Hematopoietic multipotent progenitor cell treated with erythropoietin and hydrocortisone succinate and interleukin-3 and kit ligand, for 15 days (in vitro differentiated cells): ENCODE measurements at regions not wholly inside any gene's neighbourhood (a gene's known extent, or its start where the extent isn't known, plus 50 kb on each side); places are given as distances from the start of the nearest gene placed in this dataset.
"Not testable (repeated sequence)": the region's sequence is repeated elsewhere in the genome, so short reads cannot be mapped to it uniquely, and the experiment has no call there.

Experiments
- DNase-seq: peaks from one replicate; pipeline ENCODE4 v3.0.0-alpha.2; 2015; ENCODE audit warnings: low spot score

- no peak for DNase-seq
Measured at GRCh38 chr2:54065411-54065810, 50.0 kb upstream of the ACYP2 start.

DNA sequence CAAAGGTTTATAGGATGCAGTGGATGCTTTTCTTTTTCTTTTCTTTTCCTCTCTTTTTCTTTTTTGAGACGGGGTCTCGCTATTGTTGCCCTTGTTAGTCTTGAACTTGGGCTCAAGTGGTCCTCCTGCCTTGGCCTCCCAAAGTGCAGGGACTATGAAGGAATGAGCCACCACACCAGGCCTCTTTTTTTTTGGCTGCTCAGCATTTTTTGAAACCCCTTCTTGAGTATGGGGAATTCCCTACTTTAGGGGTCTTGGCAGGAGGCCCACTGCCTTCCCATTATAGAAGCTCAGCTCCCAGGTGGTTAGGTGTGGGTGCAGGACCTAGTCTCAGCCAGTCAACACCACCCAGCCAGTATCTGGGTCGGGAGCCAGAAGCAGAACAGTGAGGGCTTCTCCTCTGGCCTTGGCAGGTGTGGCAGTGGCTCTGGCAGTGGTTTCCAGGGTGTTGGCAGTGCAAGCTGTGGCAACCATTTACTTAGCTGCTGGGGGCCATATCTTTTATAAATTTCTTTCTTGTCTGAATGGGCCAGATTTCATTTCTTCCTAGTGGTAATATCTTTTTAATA, 51.4 kb upstream of the ACYP2 start:
- no peak for DNase-seq

- DNase-seq = no peak
Measured at GRCh38 chr2:54062401-54062800, 53.0 kb upstream of the ACYP2 start.

- no peak for DNase-seq
Measured at GRCh38 chr2:54061272-54061671, 54.1 kb upstream of the ACYP2 start.

GRCh38 chr2:54059986-54060385, 55.4 kb upstream of the ACYP2 start:
- no peak for DNase-seq

DNA sequence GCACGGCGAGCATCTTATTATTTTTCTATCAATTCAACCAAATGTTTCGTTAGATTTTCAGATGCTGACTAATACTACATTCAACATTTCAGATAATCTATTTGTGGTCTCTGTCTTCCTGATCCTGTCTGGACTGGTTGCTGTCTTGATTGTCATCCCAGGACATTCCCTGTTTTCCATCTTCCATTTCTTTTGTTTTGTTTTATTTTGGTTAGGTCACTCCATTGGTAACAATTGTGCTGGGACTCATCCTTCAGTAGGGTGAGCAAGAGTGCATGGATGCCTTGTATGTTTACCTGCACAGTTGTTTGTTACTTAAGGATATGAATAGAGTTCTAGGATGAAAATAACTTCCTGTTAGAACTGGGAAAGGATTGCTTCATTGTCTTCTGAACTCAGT, 55.9 kb upstream of the ACYP2 start:
- DNase-seq = no peak

GRCh38 chr2:54058449-54058848, 57.0 kb upstream of the ACYP2 start:
- DNase-seq = no peak

DNA sequence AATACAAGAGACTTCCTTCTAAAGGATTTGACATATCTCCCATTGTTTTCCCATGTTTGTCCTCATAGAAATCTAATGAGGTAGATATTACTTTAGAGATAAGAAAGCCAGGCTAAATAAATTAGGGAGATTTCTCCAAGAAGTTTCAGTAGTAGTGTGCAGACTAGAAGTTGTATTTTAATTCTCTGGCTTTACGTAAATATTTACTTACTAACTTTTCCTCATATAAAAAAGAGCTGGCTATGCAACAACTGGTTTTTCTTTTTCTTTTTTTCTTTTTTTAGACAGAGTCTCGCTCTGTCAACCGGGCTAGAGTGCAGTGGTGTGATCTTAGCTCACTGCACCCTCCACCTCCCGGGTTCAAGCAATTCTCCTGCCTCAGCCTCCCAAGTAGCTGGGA, 60.6 kb upstream of the ACYP2 start:
- DNase-seq = no peak

GRCh38 chr2:54054271-54054670, 61.1 kb upstream of the ACYP2 start:
- DNase-seq = no peak

GRCh38 chr2:54053830-54054229, 61.6 kb upstream of the ACYP2 start:
- DNase-seq = no peak

- DNase-seq = peak; percentile 64
Measured at GRCh38 chr2:54052825-54053718, 62.3 kb upstream of the ACYP2 start.

- no peak for DNase-seq
Measured at GRCh38 chr2:54050445-54050844, 65.0 kb upstream of the ACYP2 start.

- no peak for DNase-seq
Measured at GRCh38 chr2:54049365-54049764, 66.0 kb upstream of the ACYP2 start.

- not testable (repeated sequence) for DNase-seq
Measured at GRCh38 chr2:54048896-54049295, 66.5 kb upstream of the ACYP2 start.

DNA sequence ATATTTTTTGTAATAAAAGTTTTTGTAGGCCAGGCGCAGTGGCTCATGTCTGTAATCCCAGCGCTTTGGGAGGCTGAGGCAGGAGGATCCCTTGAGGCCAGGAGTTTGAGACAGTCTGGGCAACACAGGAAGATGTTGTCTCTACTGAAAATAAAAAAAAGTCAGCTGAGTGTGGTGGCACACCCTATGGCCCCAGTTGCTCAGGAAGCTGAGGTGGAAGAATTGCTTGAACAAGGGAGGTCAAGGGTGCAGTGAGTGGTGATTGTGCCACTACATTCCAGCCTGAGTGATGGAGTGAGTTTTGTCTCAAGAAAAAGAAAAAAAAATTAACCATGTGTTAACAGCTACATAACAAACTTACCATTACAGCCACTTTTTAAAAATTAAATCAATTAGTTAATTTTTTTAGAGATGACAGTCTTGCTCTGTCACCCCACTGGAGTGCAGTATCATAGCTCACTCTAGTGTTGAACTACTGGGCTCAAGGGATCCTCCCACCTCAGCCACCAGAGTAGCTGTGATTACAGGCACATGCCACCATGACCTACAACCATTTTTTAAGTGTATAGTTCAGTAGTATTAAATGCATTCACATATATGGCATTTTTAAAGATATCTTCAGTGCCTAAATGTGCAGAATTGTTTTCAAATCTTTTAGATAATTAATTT, 67.2 kb upstream of the ACYP2 start:
- no peak for DNase-seq

DNA sequence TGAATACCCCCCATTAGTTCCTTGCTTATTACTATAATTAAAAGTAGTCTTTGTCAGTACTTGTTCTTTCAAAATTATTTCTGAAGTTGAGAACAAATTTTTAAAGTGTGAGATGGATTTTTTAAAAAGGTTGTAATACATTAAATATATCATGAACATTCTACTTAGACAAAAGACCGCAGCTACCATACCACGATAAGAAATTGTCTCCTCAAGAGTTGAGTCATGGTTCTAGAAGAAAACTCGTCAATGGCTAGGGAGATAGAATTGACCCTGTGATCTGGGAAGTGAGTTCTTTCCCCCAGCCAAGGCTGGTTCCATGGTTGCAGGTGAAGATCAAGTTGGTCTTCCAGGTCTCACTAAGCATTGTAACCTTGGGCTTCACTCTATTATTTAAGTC, 67.8 kb upstream of the ACYP2 start:
- DNase-seq = no peak

DNA sequence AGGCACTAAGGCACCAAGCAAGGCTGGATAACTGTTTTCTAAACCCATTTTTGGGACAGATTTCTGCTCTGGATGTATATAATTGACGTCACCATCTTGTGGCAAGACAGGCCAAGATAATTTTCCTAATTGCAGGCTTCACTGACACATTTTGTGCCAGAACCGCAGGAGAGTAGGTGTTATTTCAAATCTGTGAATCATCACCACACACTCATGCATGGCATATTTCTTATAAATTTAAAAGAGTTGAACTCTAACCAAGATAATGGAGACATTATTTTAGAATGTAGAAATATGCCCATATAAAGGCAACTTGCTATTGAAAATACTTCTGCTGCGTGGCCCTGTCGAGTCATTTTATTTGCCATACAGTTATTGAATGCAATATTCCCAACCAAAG, 68.3 kb upstream of the ACYP2 start:
- DNase-seq = no peak

DNA sequence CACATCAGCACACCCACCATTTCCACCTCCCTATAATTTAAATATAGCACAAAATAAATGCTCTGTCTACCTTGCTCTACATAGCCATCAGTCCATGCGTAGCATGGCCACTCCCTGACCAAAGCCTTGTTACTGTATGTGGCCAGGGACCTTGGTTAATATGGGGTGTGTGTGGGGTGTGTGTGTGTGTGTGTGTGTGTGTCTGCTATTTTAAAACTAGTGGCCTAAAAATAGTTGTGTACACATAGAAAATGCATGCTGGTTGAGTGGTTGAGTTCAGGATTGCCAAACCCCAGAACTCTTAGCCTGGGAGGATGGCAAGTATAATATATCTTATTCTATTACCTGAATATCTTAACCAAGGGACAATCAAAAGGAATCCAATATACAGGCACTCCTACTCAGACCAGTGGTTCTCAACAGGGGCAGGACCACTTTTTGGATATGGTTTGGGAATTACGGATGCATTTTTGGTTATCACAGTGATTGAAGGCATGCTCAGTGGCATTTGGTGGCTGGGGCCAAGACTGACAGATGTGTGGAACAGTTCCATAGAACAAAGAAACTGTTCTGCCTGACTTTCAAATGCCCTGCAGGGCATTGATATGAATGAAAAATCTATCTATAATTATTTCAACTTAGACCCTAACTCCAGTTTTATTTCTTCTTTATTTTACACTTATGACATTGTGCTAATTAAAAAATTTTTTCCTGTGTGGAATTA, 72.3 kb upstream of the PSME4 start:
- DNase-seq = no peak

DNA sequence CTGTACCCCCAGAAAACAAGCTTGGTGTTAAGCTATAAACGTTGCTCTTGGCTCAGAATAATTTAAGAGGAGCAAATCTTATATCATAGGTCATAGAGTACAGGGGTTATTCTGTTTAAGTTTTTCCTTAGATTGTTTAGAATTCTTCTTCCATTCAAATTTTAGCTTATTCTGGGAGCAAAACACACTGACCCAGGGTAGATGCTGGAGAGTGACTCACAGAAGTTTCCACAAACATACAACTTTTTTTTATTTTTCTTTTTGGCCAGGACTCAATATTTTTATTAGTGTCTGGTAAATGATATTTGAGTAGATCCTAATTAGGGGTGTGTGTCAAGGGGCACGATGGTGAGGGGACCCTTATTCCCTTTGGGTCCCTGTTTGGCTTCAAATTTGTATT, 71.5 kb upstream of the PSME4 start:
- DNase-seq = no peak

- DNase-seq = no peak
Measured at GRCh38 chr2:54041135-54041534, 70.3 kb upstream of the PSME4 start.

GRCh38 chr2:54040685-54041084, 69.9 kb upstream of the PSME4 start:
- no peak for DNase-seq

- DNase-seq = no peak
Measured at GRCh38 chr2:54040250-54040649, 69.5 kb upstream of the PSME4 start.

GRCh38 chr2:54038835-54039234, 68.0 kb upstream of the PSME4 start:
- no peak for DNase-seq
